GM13976 (cell line): ENCODE measurements at regions not wholly inside any gene's neighbourhood (a gene's known extent, or its start where the extent isn't known, plus 50 kb on each side); places are given as distances from the start of the nearest gene placed in this dataset.

Experiments used
- DNase-seq: peaks from one replicate; pipeline ENCODE4 v3.0.0; 2012; ENCODE audit warnings: low spot score
- CTCF ChIP-seq: IDR thresholded peaks from 2 replicates; pipeline ENCODE4 v1.5.1; 2012; ENCODE audit warnings: borderline replicate concordance, mild to moderate bottlenecking; ENCODE audit not compliant: insufficient read depth; ENCODE audit errors: extremely low read depth, missing control alignments, control extremely low read depth
- in situ Hi-C: fragments of 300-500 bp; cut with MboI; formaldehyde crosslinking; loops from one replicate; pipeline ENCODE4 v1.12.0; 2022; ENCODE audit warnings: low sequenced_read_pairs, mixed read lengths, inconsistent platforms; ENCODE audit not compliant: unreplicated experiment

GRCh38 chr7:125147047-125147446 lies 217.4 kb upstream of the POT1 start:
- in situ Hi-C loops, result no loop called here
- no peak for TF ChIP-seq CTCF
- DNase-seq, result no peak

- in situ Hi-C loops, result no loop called here
- no peak for TF ChIP-seq CTCF
- DNase-seq, result no peak
Measured at GRCh38 chr7:125136755-125137532, 207.3 kb upstream of the POT1 start.

GRCh38 chr7:125136341-125136740 lies 206.7 kb upstream of the POT1 start:
- DNase-seq, result no peak
- TF ChIP-seq CTCF, result no peak
- in situ Hi-C loops, result no loop called here

- in situ Hi-C loops, result no loop called here
- no peak for DNase-seq
- no peak for TF ChIP-seq CTCF
Measured at GRCh38 chr7:125130173-125130572, 200.5 kb upstream of the POT1 start.

GRCh38 chr7:125127304-125127703 lies 197.7 kb upstream of the POT1 start:
- in situ Hi-C loops, result no loop called here
- no peak for TF ChIP-seq CTCF
- no peak for DNase-seq

- in situ Hi-C loops, result no loop called here
- DNase-seq, result no peak
- TF ChIP-seq CTCF, result no peak
Measured at GRCh38 chr7:125126376-125126775, 196.8 kb upstream of the POT1 start.
